D721Med (cell line): ENCODE measurements at regions not wholly inside any gene's neighbourhood (a gene's known extent, or its start where the extent isn't known, plus 50 kb on each side); places are given as distances from the start of the nearest gene placed in this dataset.

Experiments used
- DNase-seq: peaks from one replicate; pipeline ENCODE4 v3.0.0; 2011; ENCODE audit warnings: low spot score; ENCODE audit not compliant: insufficient read length
- FAIRE-seq: peaks from 2 replicates; lab custom pipeline; 2011; peaks lifted over from hg19 to GRCh38; lab: Jason Lieb, UNC
- CTCF ChIP-seq: IDR thresholded peaks from 2 replicates; pipeline ENCODE4 v1.5.1; 2012; ENCODE audit warnings: mild to moderate bottlenecking, control low read depth; ENCODE audit not compliant: insufficient read depth; ENCODE audit errors: missing control alignments

- TF ChIP-seq CTCF, result no peak
- DNase-seq (no peak), FAIRE-seq (no peak)
Observed at GRCh38 chr9:12640866-12641636, 52.1 kb upstream of the TYRP1 start.
